ENCODE measurements at regions not wholly inside any gene's neighbourhood (a gene's known extent, or its start where the extent isn't known, plus 50 kb on each side); places are given as distances from the start of the nearest gene placed in this dataset.

DNA sequence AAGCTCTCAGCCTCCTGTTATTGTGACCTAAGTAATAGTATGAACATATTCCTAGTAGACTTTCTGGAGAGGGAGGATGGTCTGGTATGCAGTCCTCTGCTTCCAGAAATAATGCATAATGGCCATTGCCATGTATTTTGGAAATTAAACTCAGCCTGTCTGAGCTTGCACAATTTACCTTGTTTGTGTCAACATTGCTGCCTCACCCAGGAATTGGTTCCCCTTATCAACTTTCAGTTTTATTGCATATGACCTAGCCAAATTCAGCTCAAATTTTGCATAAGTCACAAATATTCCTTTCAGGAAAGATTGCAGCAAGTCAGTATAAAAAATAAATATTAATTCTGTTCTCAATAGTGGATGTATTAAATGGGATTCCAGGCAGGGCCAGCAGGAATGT lies 101.9 kb upstream of the SLC5A9 start:
- no peaks in the 10 kb centered on the region for H3K4me1 ChIP-seq (ENCODE audit: insufficient read depth, low read length, poor library complexity, severe bottlenecking)
- no peaks in the 10 kb centered on the region for H3K9me2 ChIP-seq (ENCODE audit: insufficient read depth, low read length)
- BruUV-seq (replicated peaks) = no TSS peak
- no peaks in the 10 kb centered on the region for H3K9me3 ChIP-seq (ENCODE audit: low read length)
- no peak overlapping the region for H3K4me2 ChIP-seq (ENCODE audit: low read length)
- TF ChIP-seq EZH2phosphoT487 (IDR thresholded peaks at IDR 0.05; ENCODE audit: borderline replicate concordance, low read depth, low read length) = no peak
- TF ChIP-seq, protein P1, sequence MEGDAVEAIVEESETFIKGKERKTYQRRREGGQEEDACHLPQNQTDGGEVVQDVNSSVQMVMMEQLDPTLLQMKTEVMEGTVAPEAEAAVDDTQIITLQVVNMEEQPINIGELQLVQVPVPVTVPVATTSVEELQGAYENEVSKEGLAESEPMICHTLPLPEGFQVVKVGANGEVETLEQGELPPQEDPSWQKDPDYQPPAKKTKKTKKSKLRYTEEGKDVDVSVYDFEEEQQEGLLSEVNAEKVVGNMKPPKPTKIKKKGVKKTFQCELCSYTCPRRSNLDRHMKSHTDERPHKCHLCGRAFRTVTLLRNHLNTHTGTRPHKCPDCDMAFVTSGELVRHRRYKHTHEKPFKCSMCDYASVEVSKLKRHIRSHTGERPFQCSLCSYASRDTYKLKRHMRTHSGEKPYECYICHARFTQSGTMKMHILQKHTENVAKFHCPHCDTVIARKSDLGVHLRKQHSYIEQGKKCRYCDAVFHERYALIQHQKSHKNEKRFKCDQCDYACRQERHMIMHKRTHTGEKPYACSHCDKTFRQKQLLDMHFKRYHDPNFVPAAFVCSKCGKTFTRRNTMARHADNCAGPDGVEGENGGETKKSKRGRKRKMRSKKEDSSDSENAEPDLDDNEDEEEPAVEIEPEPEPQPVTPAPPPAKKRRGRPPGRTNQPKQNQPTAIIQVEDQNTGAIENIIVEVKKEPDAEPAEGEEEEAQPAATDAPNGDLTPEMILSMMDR (conservative IDR thresholded peaks at IDR 0.05; ENCODE audit: low read length) = no peak
- no peaks in the 10 kb centered on the region for H3K36me3 ChIP-seq (ENCODE audit: insufficient read depth, low read length)
- intact Hi-C loops (cut with micrococcal nuclease; ENCODE audit: unreplicated experiment) = no loop called here
- no peaks in the 10 kb centered on the region for H3K79me2 ChIP-seq (ENCODE audit: insufficient read depth, low read depth, low read length)
- H4K20me1 ChIP-seq (ENCODE audit: insufficient read depth, low read length) = no peaks in the 10 kb centered on the region
- no peak overlapping the region for H2AFZ ChIP-seq (ENCODE audit: low read length)
- no peak overlapping the region for H3K4me3 ChIP-seq (ENCODE audit: low read depth, low read length, poor library complexity, severe bottlenecking)
- CTCF ChIA-PET (ENCODE audit: unreplicated experiment) = no interaction called here
- H3K27ac ChIP-seq (ENCODE audit: low read depth, low read length, poor library complexity, severe bottlenecking) = no peak overlapping the region
- POLR2A ChIA-PET = no interaction called here
- DNase-seq (ENCODE audit: low spot score) = no peak

DNA sequence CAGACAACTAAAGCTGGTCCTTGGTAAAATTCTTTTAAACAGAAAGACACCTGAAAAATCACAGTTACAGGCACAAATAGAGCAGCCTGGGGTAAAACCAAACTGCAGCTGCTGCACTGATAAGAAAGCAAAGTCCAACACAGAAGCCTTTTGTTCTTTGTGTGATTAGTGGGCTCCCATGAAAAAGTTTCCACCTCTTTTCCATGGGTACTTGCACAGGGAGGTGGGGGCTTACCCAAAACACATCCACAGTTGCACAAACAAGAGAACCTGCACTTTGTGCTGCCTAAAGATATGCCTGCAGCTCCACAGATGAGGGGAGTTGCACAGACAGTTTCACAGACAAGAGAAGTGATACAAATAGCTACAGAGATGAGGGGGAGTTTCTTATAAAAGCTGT lies 106.7 kb upstream of the SLC5A9 start:
- no TSS peak for BruUV-seq (replicated peaks)
- POLR2A ChIA-PET = no interaction called here
- CTCF ChIA-PET (ENCODE audit: unreplicated experiment) = no interaction called here
- no peaks in the 10 kb centered on the region for H3K79me2 ChIP-seq (ENCODE audit: insufficient read depth, low read depth, low read length)
- no peak overlapping the region for H3K4me2 ChIP-seq (ENCODE audit: low read length)
- H3K27ac ChIP-seq (ENCODE audit: low read depth, low read length, poor library complexity, severe bottlenecking) = no peak overlapping the region
- intact Hi-C loops (cut with micrococcal nuclease; ENCODE audit: unreplicated experiment) = no loop called here
- H3K36me3 ChIP-seq (ENCODE audit: insufficient read depth, low read length) = no peaks in the 10 kb centered on the region
- no peaks in the 10 kb centered on the region for H3K9me3 ChIP-seq (ENCODE audit: low read length)
- no peaks in the 10 kb centered on the region for H3K9me2 ChIP-seq (ENCODE audit: insufficient read depth, low read length)
- no peak overlapping the region for H2AFZ ChIP-seq (ENCODE audit: low read length)
- no peaks in the 10 kb centered on the region for H3K4me1 ChIP-seq (ENCODE audit: insufficient read depth, low read length, poor library complexity, severe bottlenecking)
- no peak overlapping the region for H3K4me3 ChIP-seq (ENCODE audit: low read depth, low read length, poor library complexity, severe bottlenecking)
- no peak for DNase-seq (ENCODE audit: low spot score)
- H4K20me1 ChIP-seq (ENCODE audit: insufficient read depth, low read length) = no peaks in the 10 kb centered on the region
- no peak for TF ChIP-seq EZH2phosphoT487 (IDR thresholded peaks at IDR 0.05; ENCODE audit: borderline replicate concordance, low read depth, low read length)
- TF ChIP-seq, protein P1 (conservative IDR thresholded peaks at IDR 0.05; ENCODE audit: low read length) = no peak

- DNase-seq (ENCODE audit: low spot score) = no peak
These were observed 107.7 kb upstream of the SLC5A9 start for GRCh38 chr1:48114596-48115382.

More at GRCh38 chr1:48114596-48115382, 107.7 kb upstream of the SLC5A9 start:
- POLR2A ChIA-PET = no interaction called here
- Histone ChIP-seq H3K9me3 (ENCODE audit: low read length) (no peaks in the 10 kb centered on the region), H4K20me1 (ENCODE audit: insufficient read depth, low read length) (no peaks in the 10 kb centered on the region), H3K36me3 (ENCODE audit: insufficient read depth, low read length) (no peaks in the 10 kb centered on the region), H3K4me3 (ENCODE audit: low read depth, low read length, poor library complexity, severe bottlenecking) (no peak overlapping the region), H3K4me1 (ENCODE audit: insufficient read depth, low read length, poor library complexity, severe bottlenecking) (no peaks in the 10 kb centered on the region), H3K79me2 (ENCODE audit: insufficient read depth, low read depth, low read length) (no peaks in the 10 kb centered on the region), H3K27ac (ENCODE audit: low read depth, low read length, poor library complexity, severe bottlenecking) (no peak overlapping the region), H2AFZ (ENCODE audit: low read length) (no peak overlapping the region), H3K4me2 (ENCODE audit: low read length) (no peak overlapping the region), H3K9me2 (ENCODE audit: insufficient read depth, low read length) (no peaks in the 10 kb centered on the region)
- intact Hi-C loops (cut with micrococcal nuclease; ENCODE audit: unreplicated experiment) = no loop called here
- TF ChIP-seq, protein P1 (conservative IDR thresholded peaks at IDR 0.05; ENCODE audit: low read length) = no peak
- TF ChIP-seq EZH2phosphoT487 (IDR thresholded peaks at IDR 0.05; ENCODE audit: borderline replicate concordance, low read depth, low read length) = no peak
- CTCF ChIA-PET (ENCODE audit: unreplicated experiment) = no interaction called here
- BruUV-seq (replicated peaks) = no TSS peak
